Naive thymus-derived CD4-positive, alpha-beta T cell (primary cell): ENCODE measurements at regions not wholly inside any gene's neighbourhood (a gene's known extent, or its start where the extent isn't known, plus 50 kb on each side); places are given as distances from the start of the nearest gene placed in this dataset.

Experiments
- ATAC-seq: fragments of 150-1000 bp; cut with Tn5 transposase; 2 replicates; pipeline ENCODE4 v1.10.0; 2021; ENCODE audit warnings: mild to moderate bottlenecking, moderate library complexity
- CTCF ChIA-PET: fragments of 350-600 bp; sonication (Branson Sonifier 250); formaldehyde crosslinking; loops from one replicate; lab custom pipeline; 2021; ENCODE audit warnings: antibody characterized with exemption; lab: Charles Lee
- POLR2A ChIA-PET: fragments of 350-600 bp; sonication (Branson Sonifier 250); formaldehyde crosslinking; loops from one replicate; lab custom pipeline; 2021; ENCODE audit warnings: antibody characterized with exemption, inconsistent platforms; lab: Charles Lee
- DNase-seq, 9 donors: peaks; one replicate each; pipeline versions ENCODE4 v3.0.0 to v3.0.0-alpha.2; 2020 to 2022; ENCODE audit warnings: mixed read lengths in 1 of 9
- H3K27ac ChIP-seq: one replicate; pipeline ENCODE4 v1.7.0; 2013; ENCODE audit warnings: mild to moderate bottlenecking, low read depth, low read length, moderate library complexity
- H3K27me3 ChIP-seq, 2 donors: one replicate each; pipeline ENCODE4 v1.7.0; 2013; ENCODE audit warnings: low read length in 2 of 2, mild to moderate bottlenecking in 2 of 2, moderate library complexity in 2 of 2; ENCODE audit not compliant: control insufficient read depth in 2 of 2, insufficient read depth in 2 of 2
- H3K36me3 ChIP-seq, 3 experiments: 1 replicate in 2 of 3; 2 replicates in 1 of 3; pipeline ENCODE4 v1.7.0; 2013; ENCODE audit warnings: low read length in 3 of 3, mild to moderate bottlenecking in 3 of 3, moderate library complexity in 1 of 3; ENCODE audit not compliant: insufficient read depth in 3 of 3, control insufficient read depth in 2 of 3
- H3K4me1 ChIP-seq, 2 donors: one replicate each; pipeline ENCODE4 v1.7.0; 2013; ENCODE audit warnings: low read length in 2 of 2, mild to moderate bottlenecking in 2 of 2, moderate library complexity in 1 of 2; ENCODE audit not compliant: control insufficient read depth in 2 of 2, insufficient read depth in 2 of 2
- H3K4me3 ChIP-seq: 2 replicates; pipeline ENCODE4 v1.7.0; 2013; ENCODE audit warnings: mild to moderate bottlenecking, low read length
- H3K9me3 ChIP-seq, 3 experiments: 1 replicate in 2 of 3; 2 replicates in 1 of 3; pipeline ENCODE4 v1.7.0; 2013; ENCODE audit warnings: low read length in 3 of 3; ENCODE audit not compliant: control insufficient read depth in 2 of 3
- H3K27ac Mint-ChIP-seq, 9 donors: one replicate each; pipeline ENCODE4 v1.8.0; 2020 to 2022; ENCODE audit warnings: mixed read lengths in 9 of 9, mild to moderate bottlenecking in 8 of 9, moderate library complexity in 5 of 9, inconsistent platforms in 2 of 9
- H3K27me3 Mint-ChIP-seq, 5 donors: one replicate each; pipeline ENCODE4 v1.8.0; 2021 to 2022; ENCODE audit warnings: mixed read lengths in 5 of 5, mild to moderate bottlenecking in 1 of 5
- H3K36me3 Mint-ChIP-seq, 5 donors: one replicate each; pipeline ENCODE4 v1.8.0; 2020 to 2022; ENCODE audit warnings: mixed read lengths in 5 of 5, mild to moderate bottlenecking in 3 of 5, inconsistent platforms in 1 of 5
- H3K4me1 Mint-ChIP-seq, 7 donors: one replicate each; pipeline ENCODE4 v1.8.0; 2020 to 2022; ENCODE audit warnings: mixed read lengths in 7 of 7, mild to moderate bottlenecking in 3 of 7, inconsistent platforms in 1 of 7
- H3K4me3 Mint-ChIP-seq, 10 donors: one replicate each; pipeline ENCODE4 v1.8.0; 2020 to 2022; ENCODE audit warnings: mild to moderate bottlenecking in 10 of 10, mixed read lengths in 10 of 10, moderate library complexity in 6 of 10, inconsistent platforms in 2 of 10
- H3K9me3 Mint-ChIP-seq, 11 donors: one replicate each; pipeline ENCODE4 v1.8.0; 2020 to 2022; ENCODE audit warnings: mixed read lengths in 11 of 11, mild to moderate bottlenecking in 4 of 11, inconsistent platforms in 1 of 11, moderate library complexity in 1 of 11
- intact Hi-C, 2 donors: fragments of 100-400 bp; cut with micrococcal nuclease; formaldehyde crosslinking; loops; one replicate each; pipeline ENCODE4 v1.15.1; 2023

- H3K27me3 ChIP-seq = no peaks in the 10 kb centered on the region
- DNase-seq (no peak), ATAC-seq (no peak)
- no peaks in the 10 kb centered on the region for H3K36me3 ChIP-seq
- no peaks in the 10 kb centered on the region for H3K4me1 ChIP-seq
- POLR2A ChIA-PET = no interaction called here
- no peak overlapping the region for H3K4me3 ChIP-seq
- H3K9me3 ChIP-seq = no peaks in the 10 kb centered on the region
- peaks cover 0 to 23% (median 8%) of the 10 kb centered on the region in 11 donors for H3K9me3 Mint-ChIP-seq
- CTCF ChIA-PET = interaction anchor here (0.6 to 0.7 kb wide), 2 partner anchors 10 to 79 kb away, joined by 3 read pairs; no protein-coding TSS in a partner anchor
- intact Hi-C loops = no loop called here
- H3K36me3 Mint-ChIP-seq = peaks cover 0 to 6% (median 0%) of the 10 kb centered on the region in 5 donors
- H3K27ac Mint-ChIP-seq = no peak overlapping the region
- no peak overlapping the region for H3K4me3 Mint-ChIP-seq
- peaks cover 8 to 26% (median 20%) of the 10 kb centered on the region in 5 donors for H3K27me3 Mint-ChIP-seq
- H3K27ac ChIP-seq = no peak overlapping the region
- H3K4me1 Mint-ChIP-seq = peaks cover 0 to 12% (median 6%) of the 10 kb centered on the region in 7 donors
Observed at GRCh38 chr1:221431068-221431651, 310.7 kb downstream of the DUSP10 start.

DNA sequence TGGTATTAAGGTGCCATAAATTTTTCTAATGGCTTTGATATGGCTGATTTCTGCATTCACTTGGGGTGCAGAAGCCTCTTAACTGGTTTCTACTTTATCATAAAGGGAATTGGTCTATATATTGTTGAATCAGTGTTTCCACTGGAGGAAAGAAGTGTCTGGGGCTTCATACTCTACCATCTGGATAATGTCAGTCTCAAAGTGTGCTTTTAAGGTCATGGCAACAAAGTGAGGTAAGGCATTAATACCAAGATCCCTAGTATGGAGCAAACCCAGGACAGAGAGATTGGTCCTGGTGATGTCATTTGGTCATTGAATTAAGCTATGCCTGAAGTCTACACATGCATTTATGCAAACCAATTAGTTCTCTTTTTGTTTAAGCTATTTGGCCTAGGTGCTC, 309.9 kb downstream of the DUSP10 start:
- H3K27me3 ChIP-seq = no peaks in the 10 kb centered on the region
- no peaks in the 10 kb centered on the region for H3K4me1 ChIP-seq
- no peak overlapping the region for H3K27ac Mint-ChIP-seq
- H3K27me3 Mint-ChIP-seq = peaks cover 8 to 26% (median 19%) of the 10 kb centered on the region in 5 donors
- no peak overlapping the region for H3K4me3 Mint-ChIP-seq
- ChIA-PET CTCF (interaction anchor here (0.6 kb wide), 1 partner anchor 78 kb away, joined by 3 read pairs; no protein-coding TSS in a partner anchor), POLR2A (no interaction called here)
- no peak overlapping the region for H3K27ac ChIP-seq
- DNase-seq (no peak), ATAC-seq (no peak)
- intact Hi-C loops = no loop called here
- H3K4me1 Mint-ChIP-seq = peaks cover 0 to 12% (median 6%) of the 10 kb centered on the region in 7 donors
- no peaks in the 10 kb centered on the region for H3K36me3 Mint-ChIP-seq
- H3K9me3 ChIP-seq = no peaks in the 10 kb centered on the region
- H3K4me3 ChIP-seq = no peak overlapping the region
- H3K36me3 ChIP-seq = no peaks in the 10 kb centered on the region
- H3K9me3 Mint-ChIP-seq = peaks cover 0 to 15% (median 4%) of the 10 kb centered on the region in 11 donors

DNA sequence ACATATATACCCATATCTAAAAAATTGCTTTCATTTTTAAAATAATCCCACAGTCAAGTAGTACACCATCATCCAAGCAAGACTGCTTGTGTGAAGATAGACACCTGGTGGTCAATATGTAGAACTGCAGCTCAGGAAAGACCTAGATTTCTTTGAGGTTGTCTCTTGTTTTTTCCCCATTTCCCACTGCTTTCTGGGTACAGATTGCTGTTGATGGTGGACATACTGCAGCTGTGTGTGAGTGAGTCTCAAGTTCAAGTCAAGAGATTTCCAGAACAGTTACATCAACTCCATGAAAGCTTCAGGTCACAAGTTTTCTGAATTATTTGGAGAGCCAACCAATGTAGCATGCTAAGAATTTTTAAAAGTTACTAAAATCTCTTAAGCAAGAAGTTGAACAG, 306.4 kb downstream of the DUSP10 start:
- no peak overlapping the region for H3K27ac ChIP-seq
- no peaks in the 10 kb centered on the region for H3K36me3 Mint-ChIP-seq
- ATAC-seq (peak; percentile 74), DNase-seq (peak in 6 of 9 donors; percentile 2 to 47 (median 26))
- H3K4me3 ChIP-seq = no peak overlapping the region
- H3K4me3 Mint-ChIP-seq = no peak overlapping the region
- ChIA-PET CTCF (interaction anchor here (0.6 to 1.6 kb wide), 4 partner anchors 10 to 70 kb away, joined by 3 to 6 read pairs (median 4); no protein-coding TSS in a partner anchor), POLR2A (no interaction called here)
- H3K9me3 Mint-ChIP-seq = no peaks in the 10 kb centered on the region
- H3K36me3 ChIP-seq = no peaks in the 10 kb centered on the region
- intact Hi-C loops = loop anchor here in 1 of 2 donors (1.0 to 5.0 kb wide), 4 partner anchors 172 to 625 kb away; no protein-coding TSS in a partner anchor
- H3K27me3 ChIP-seq = no peaks in the 10 kb centered on the region
- H3K9me3 ChIP-seq = no peaks in the 10 kb centered on the region
- no peaks in the 10 kb centered on the region for H3K4me1 ChIP-seq
- peaks cover 2 to 22% (median 17%) of the 10 kb centered on the region in 5 donors for H3K27me3 Mint-ChIP-seq
- H3K27ac Mint-ChIP-seq = no peak overlapping the region
- peaks cover 0 to 27% (median 7%) of the 10 kb centered on the region in 7 donors for H3K4me1 Mint-ChIP-seq

DNA sequence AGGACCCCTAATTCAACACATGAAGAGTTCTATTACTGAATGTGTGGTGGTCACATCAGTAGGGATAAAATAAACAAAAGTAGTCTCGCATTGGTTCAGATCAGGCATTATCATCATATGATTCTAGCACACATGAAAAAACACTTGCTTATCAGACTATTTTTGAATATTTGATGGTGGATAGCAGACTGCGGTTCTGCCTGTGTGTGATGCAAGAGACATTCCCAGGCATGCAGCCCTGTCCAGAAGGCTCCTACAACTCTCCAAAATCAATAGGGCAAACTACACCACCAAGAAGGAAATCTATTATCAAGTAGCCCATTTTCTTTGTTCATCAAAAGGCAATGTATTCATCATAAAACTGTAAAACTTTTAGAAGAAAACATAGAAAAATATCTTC, 304.7 kb downstream of the DUSP10 start:
- H3K4me3 Mint-ChIP-seq = no peak overlapping the region
- H3K4me1 Mint-ChIP-seq = peaks cover 0 to 29% (median 7%) of the 10 kb centered on the region in 7 donors
- DNase-seq (no peak), ATAC-seq (no peak)
- Histone ChIP-seq H3K27ac (no peak overlapping the region), H3K27me3 (no peaks in the 10 kb centered on the region), H3K4me1 (no peaks in the 10 kb centered on the region), H3K4me3 (no peak overlapping the region), H3K9me3 (no peaks in the 10 kb centered on the region), H3K36me3 (no peaks in the 10 kb centered on the region)
- H3K27ac Mint-ChIP-seq = no peak overlapping the region
- H3K9me3 Mint-ChIP-seq = no peaks in the 10 kb centered on the region
- ChIA-PET POLR2A (no interaction called here), CTCF (no interaction called here)
- intact Hi-C loops = loop anchor here in 1 of 2 donors (5.0 kb wide), 1 partner anchor 275 kb away; no protein-coding TSS in a partner anchor
- H3K27me3 Mint-ChIP-seq = peaks cover 4 to 13% (median 5%) of the 10 kb centered on the region in 5 donors
- H3K36me3 Mint-ChIP-seq = no peaks in the 10 kb centered on the region

GRCh38 chr1:221437926-221438325, 304.0 kb downstream of the DUSP10 start:
- H3K27me3 Mint-ChIP-seq = peaks cover 0 to 14% (median 9%) of the 10 kb centered on the region in 5 donors
- no peaks in the 10 kb centered on the region for H3K9me3 Mint-ChIP-seq
- ATAC-seq (no peak), DNase-seq (no peak)
- peak overlapping the region in 1 of 9 donors; percentile 59 for H3K27ac Mint-ChIP-seq
- Histone ChIP-seq H3K9me3 (no peaks in the 10 kb centered on the region), H3K36me3 (no peaks in the 10 kb centered on the region), H3K27ac (no peak overlapping the region), H3K4me3 (no peak overlapping the region), H3K27me3 (no peaks in the 10 kb centered on the region), H3K4me1 (no peaks in the 10 kb centered on the region)
- intact Hi-C loops = loop anchor here in 1 of 2 donors (5.0 kb wide), 1 partner anchor 274 kb away; no protein-coding TSS in a partner anchor
- CTCF ChIA-PET = no interaction called here
- no peaks in the 10 kb centered on the region for H3K36me3 Mint-ChIP-seq
- H3K4me1 Mint-ChIP-seq = peaks cover 0 to 29% (median 7%) of the 10 kb centered on the region in 7 donors
- H3K4me3 Mint-ChIP-seq = no peak overlapping the region
- POLR2A ChIA-PET = no interaction called here

DNA sequence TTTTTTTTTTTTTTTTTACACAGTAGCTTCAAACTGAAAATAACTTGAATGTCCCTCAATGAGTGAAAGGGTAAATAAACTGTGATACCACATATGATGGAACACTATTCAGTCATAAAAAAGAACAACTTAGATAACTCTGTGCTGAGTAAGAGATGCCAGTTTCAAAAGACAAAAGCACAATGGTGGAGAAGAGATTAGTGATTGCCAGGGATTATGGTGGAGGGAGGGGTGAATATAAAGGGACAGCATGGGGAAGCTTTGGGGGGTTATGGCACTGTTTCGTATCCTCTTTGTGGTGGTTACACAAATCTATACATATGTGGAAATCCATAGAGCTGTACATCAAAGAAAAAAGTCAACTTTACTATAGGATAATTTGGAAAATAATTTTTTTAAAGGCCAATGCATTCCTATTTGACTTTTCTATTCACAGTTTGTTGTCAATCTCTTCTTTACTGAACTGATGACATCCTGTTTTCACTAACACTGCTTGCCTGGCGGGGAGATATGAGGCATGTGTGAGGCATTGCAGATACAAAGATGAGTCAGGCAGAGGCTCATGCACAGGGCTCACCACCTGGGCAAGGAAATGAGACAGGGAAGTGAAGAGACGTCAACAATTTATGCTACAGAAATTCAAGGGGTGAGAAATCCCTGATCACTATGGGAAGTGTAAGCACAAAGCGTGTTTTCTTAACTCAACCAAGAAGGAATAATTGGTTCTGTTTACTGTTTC, 302.7 kb downstream of the DUSP10 start:
- ChIA-PET CTCF (interaction anchor here (0.6 kb wide), 1 partner anchor 329 kb away, joined by 3 read pairs; no protein-coding TSS in a partner anchor), POLR2A (no interaction called here)
- Histone ChIP-seq H3K4me1 (no peaks in the 10 kb centered on the region), H3K9me3 (no peaks in the 10 kb centered on the region), H3K36me3 (no peaks in the 10 kb centered on the region), H3K4me3 (no peak overlapping the region), H3K27ac (no peak overlapping the region), H3K27me3 (no peaks in the 10 kb centered on the region)
- intact Hi-C loops = loop anchor here in 1 of 2 donors (5.0 kb wide), 1 partner anchor 273 kb away; no protein-coding TSS in a partner anchor
- Mint-ChIP-seq H3K4me1 (peaks cover 0 to 29% (median 7%) of the 10 kb centered on the region in 7 donors), H3K4me3 (peak overlapping the region in 2 of 10 donors; percentile 21 to 40), H3K9me3 (no peaks in the 10 kb centered on the region), H3K36me3 (no peaks in the 10 kb centered on the region), H3K27ac (peak overlapping the region in 4 of 9 donors; percentile 1 to 56 (median 24)), H3K27me3 (peaks cover 5 to 26% (median 17%) of the 10 kb centered on the region in 5 donors)
- ATAC-seq (peak; percentile 75), DNase-seq (peak in 2 of 9 donors; percentile 15 to 47)
